Transverse colon (tissue), 4 donors: ENCODE measurements at regions not wholly inside any gene's neighbourhood (a gene's known extent, or its start where the extent isn't known, plus 50 kb on each side); places are given as distances from the start of the nearest gene placed in this dataset.

Source experiments
- EP300 ChIP-seq: sonication (generic); formaldehyde crosslinking; IDR thresholded peaks from one replicate; pipeline ENCODE4 v1.6.1; 2017; ENCODE audit warnings: antibody characterized with exemption, low read depth
- POLR2A ChIP-seq: fragments of 450-650 bp; IDR thresholded peaks from one replicate; pipeline ENCODE4 v1.6.1; 2016; ENCODE audit warnings: antibody characterized with exemption, mild to moderate bottlenecking, moderate library complexity
- POLR2AphosphoS5 ChIP-seq, 3 donors: sonication (generic); formaldehyde crosslinking; IDR thresholded peaks; one replicate each; pipeline ENCODE4 v1.6.1; 2016; ENCODE audit warnings: antibody characterized with exemption in 3 of 3
- TF ChIP-seq, protein P1 (sequence below), 5 experiments: fragments of 200-600 bp in 3 of 5; fragments of 450-650 bp in 2 of 5; sonication (generic) in 3 of 5; IDR thresholded peaks; 1 replicate in 2 of 5; 2 replicates in 3 of 5; pipeline ENCODE4 v1.5.1; 2016 to 2017; ENCODE audit warnings: antibody characterized with exemption in 5 of 5, inconsistent platforms in 3 of 5, mild to moderate bottlenecking in 2 of 5, moderate library complexity in 1 of 5

DNA sequence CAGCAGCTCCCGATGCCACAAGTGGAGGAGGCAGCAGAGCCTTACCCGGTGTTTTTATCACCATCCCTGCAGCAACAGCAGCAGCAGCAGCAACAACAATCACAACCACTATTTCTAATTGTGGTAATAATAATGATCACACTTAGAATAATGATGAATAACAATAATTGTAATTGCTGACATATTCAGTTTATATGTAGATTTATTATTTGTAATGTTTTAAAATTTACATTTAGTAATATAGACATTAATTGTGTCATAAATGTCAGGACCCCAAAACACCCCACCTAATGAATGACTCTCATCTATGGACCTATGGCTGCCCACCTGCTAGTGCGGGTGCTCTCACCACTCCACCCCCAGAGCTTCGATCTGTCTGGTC, 170.0 kb downstream of the AHSP start:
- TF ChIP-seq, protein P1, sequence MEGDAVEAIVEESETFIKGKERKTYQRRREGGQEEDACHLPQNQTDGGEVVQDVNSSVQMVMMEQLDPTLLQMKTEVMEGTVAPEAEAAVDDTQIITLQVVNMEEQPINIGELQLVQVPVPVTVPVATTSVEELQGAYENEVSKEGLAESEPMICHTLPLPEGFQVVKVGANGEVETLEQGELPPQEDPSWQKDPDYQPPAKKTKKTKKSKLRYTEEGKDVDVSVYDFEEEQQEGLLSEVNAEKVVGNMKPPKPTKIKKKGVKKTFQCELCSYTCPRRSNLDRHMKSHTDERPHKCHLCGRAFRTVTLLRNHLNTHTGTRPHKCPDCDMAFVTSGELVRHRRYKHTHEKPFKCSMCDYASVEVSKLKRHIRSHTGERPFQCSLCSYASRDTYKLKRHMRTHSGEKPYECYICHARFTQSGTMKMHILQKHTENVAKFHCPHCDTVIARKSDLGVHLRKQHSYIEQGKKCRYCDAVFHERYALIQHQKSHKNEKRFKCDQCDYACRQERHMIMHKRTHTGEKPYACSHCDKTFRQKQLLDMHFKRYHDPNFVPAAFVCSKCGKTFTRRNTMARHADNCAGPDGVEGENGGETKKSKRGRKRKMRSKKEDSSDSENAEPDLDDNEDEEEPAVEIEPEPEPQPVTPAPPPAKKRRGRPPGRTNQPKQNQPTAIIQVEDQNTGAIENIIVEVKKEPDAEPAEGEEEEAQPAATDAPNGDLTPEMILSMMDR (IDR thresholded peaks at IDR 0.05), result no peak
- TF ChIP-seq POLR2AphosphoS5 (IDR thresholded peaks at IDR 0.05) (no peak), EP300 (no peak), POLR2A (no peak)
